ENCODE measurements at regions not wholly inside any gene's neighbourhood (a gene's known extent, or its start where the extent isn't known, plus 50 kb on each side); places are given as distances from the start of the nearest gene placed in this dataset.
"Not testable (repeated sequence)": the region's sequence is repeated elsewhere in the genome, so short reads cannot be mapped to it uniquely, and the experiment has no call there.

DNA sequence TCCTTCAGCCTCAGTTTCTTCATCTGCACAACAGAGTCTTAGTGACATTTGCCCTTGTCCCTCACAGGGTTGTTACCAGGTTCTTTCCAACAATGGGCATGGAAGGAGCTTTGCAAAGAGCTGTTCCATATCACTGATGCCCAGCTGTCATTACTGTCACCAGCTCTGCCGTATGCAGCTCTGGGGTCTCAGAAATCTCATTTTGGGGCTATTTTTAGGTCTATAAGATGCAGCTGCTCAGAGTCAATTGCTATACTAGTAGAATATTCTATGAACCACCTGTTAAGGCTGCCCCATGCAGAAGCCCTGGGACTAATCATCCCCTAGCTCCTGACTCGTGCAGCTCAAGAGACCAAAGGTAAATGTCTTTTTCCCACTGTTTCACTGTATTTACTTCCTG is 105.1 kb upstream of the TNPO1 start:
- TF ChIP-seq, protein P1, sequence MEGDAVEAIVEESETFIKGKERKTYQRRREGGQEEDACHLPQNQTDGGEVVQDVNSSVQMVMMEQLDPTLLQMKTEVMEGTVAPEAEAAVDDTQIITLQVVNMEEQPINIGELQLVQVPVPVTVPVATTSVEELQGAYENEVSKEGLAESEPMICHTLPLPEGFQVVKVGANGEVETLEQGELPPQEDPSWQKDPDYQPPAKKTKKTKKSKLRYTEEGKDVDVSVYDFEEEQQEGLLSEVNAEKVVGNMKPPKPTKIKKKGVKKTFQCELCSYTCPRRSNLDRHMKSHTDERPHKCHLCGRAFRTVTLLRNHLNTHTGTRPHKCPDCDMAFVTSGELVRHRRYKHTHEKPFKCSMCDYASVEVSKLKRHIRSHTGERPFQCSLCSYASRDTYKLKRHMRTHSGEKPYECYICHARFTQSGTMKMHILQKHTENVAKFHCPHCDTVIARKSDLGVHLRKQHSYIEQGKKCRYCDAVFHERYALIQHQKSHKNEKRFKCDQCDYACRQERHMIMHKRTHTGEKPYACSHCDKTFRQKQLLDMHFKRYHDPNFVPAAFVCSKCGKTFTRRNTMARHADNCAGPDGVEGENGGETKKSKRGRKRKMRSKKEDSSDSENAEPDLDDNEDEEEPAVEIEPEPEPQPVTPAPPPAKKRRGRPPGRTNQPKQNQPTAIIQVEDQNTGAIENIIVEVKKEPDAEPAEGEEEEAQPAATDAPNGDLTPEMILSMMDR (IDR thresholded peaks at IDR 0.05) = no peak
- H3K4me3 ChIP-seq (ENCODE audit: low read depth, poor library complexity, severe bottlenecking) = no peak overlapping the region
- no peak for DNase-seq (ENCODE audit: low spot score in 2 of 2)
- intact Hi-C loops (cut with DNase I; ENCODE audit: low total_unique reads) = no loop called here
- WGBS, 2 donors = 80 to 88% methylated on average over 2 of the region's 2 CpGs

DNA sequence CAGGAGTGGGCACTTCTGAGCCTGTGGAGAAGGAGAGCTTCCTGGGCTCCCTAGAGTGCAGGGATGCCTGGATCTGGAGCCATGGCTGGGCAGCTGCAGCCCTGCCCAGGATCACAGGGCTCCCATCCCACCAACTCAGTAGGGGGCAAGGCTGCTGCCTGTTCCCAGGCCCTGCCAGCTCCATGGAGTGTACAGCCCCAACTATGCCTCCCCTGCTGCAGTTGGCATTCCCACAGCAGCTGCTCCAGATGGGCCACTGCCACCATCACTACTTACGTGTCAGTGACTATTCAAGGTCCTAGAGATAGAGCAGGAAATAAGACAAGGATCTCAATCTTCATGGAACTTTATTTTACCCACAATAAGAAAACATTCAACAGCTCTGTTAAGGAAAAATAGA is 107.1 kb upstream of the TNPO1 start:
- H3K4me3 ChIP-seq (ENCODE audit: low read depth, poor library complexity, severe bottlenecking) = no peak overlapping the region
- 86 to 87% methylated on average over 1 of the region's 1 CpG for WGBS, 2 donors
- intact Hi-C loops (cut with DNase I; ENCODE audit: low total_unique reads) = no loop called here
- TF ChIP-seq POLR2A (IDR thresholded peaks at IDR 0.05) = no peak
- TF ChIP-seq, protein P1 (IDR thresholded peaks at IDR 0.05) = no peak
- DNase-seq (ENCODE audit: low spot score in 2 of 2) = no peak

DNA sequence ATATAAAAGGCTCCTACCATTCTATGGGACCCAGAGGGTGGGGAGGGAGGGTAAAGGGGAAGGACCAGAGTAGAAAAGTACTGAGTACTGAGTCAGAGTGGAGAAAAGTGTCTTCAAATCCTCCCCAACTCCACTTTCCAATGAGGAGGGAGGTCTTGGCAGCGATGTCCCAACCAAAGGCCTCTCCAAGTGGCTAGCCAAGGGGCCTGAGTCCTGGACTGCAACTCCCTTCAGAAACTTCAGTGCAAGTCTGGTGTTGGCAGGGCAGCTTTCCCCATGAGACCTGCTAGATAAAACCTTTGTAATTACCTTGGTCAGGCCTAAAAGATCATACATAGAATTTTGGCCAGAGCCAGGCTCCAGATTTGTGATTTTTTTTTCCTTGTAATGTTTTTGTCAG is 111.3 kb upstream of the TNPO1 start:
- 95 to 100% methylated on average over 1 of the region's 1 CpG for WGBS, 2 donors
- no peak overlapping the region for H3K4me3 ChIP-seq (ENCODE audit: low read depth, poor library complexity, severe bottlenecking)
- TF ChIP-seq POLR2A (IDR thresholded peaks at IDR 0.05) = no peak
- intact Hi-C loops (cut with DNase I; ENCODE audit: low total_unique reads) = no loop called here
- DNase-seq (ENCODE audit: low spot score in 2 of 2) = no peak

DNA sequence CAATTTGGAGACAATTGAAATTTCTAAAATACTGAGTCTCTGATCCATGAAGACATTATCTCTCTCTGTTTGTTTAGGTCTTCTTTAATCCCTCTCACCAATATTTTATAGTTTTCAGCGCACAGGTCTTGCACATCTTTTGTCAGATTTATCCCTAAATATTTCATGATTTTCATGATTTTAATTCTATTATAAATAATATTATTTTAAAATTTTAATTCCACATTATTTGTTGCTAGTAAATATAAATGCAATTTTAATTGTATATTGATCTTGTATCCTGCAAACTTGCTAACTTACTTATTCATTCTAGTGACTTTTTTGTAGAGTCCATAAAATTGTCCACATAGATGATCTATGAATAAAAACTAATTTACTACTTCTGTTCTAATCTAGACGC is 112.6 kb upstream of the TNPO1 start:
- intact Hi-C loops (cut with DNase I; ENCODE audit: low total_unique reads) = no loop called here
- DNase-seq (ENCODE audit: low spot score in 2 of 2) = no peak
- TF ChIP-seq POLR2A (IDR thresholded peaks at IDR 0.05) = no peak
- TF ChIP-seq, protein P1 (IDR thresholded peaks at IDR 0.05) = no peak
- H3K4me3 ChIP-seq (ENCODE audit: low read depth, poor library complexity, severe bottlenecking) = no peak overlapping the region
- 70 to 94% methylated on average over 2 of the region's 2 CpGs for WGBS, 2 donors

DNA sequence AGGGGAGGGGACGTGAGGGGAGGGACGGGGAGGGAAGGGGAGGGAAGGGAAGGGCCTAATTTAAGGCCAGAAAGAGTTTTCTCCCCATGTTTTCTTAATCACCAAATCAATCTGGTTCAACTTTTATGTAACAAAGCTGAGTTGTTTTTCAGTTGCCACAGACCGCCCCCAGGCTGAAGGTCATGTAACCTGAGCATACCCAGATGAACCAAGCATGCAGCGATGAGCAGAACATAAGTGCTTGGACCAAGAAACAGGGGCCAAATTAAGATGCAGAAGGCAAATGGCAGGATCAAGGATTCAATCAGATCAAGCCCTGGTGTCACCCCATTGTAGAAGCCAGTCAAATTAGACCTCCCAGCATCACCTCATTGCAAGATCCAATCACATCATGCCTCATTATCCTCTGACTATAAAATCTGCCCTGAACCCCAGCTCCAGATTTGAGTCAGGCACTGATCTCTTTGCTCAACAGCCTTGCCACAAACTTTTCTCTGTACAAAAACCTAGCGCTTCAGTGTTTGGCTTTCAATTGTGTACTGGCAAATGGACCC is 113.5 kb upstream of the TNPO1 start:
- DNase-seq (ENCODE audit: low spot score in 2 of 2) = no peak
- TF ChIP-seq, protein P1 (IDR thresholded peaks at IDR 0.05) = no peak
- TF ChIP-seq POLR2A (IDR thresholded peaks at IDR 0.05) = no peak
- WGBS, 2 donors = 58 to 70% methylated on average over 5 of the region's 5 CpGs
- no peak overlapping the region for H3K4me3 ChIP-seq (ENCODE audit: low read depth, poor library complexity, severe bottlenecking)
- intact Hi-C loops (cut with DNase I; ENCODE audit: low total_unique reads) = no loop called here

DNA sequence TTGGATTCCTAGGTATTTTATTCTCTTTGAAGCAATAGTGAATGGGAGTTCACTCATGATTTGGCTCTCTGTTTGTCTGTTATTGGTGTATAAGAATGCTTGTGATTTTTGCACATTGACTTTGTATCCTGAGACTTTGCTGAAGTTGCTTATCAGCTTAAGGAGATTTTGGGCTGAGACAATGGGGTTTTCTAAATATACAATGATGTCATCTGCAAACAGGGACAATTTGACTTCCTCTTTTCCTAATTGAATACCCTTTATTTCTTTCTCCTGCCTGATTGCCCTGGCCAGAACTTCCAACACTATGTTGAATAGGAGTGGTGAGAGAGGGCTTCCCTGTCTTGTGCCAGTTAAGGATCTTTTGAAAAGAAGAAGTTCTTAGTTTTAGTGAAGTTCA is 114.4 kb upstream of the TNPO1 start:
- intact Hi-C loops (cut with DNase I; ENCODE audit: low total_unique reads); H3K4me3 ChIP-seq (ENCODE audit: low read depth, poor library complexity, severe bottlenecking); DNase-seq (ENCODE audit: low spot score in 2 of 2): not testable (repeated sequence)

DNA sequence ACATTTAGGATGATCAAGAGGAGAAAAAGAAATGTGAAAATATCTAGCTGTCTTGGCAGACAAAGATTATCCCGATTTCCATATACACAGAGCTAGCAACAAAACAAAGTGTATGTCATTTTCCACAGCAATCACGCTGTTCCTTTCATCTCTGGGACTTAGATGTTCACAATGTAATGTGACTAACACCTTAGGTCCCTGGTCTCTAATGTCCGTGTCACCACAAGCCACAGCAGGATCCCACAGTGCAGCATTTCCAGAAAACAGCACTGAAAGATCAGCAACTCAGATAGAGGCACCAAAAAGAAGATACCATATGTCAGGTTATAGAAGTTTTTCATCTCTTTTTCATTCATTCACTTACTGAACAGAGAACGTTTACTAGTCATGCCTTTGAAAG is 118.0 kb upstream of the TNPO1 start:
- no peak for DNase-seq (ENCODE audit: low spot score in 2 of 2)
- 63 to 68% methylated on average over 4 of the region's 4 CpGs for WGBS, 2 donors
- no peak for TF ChIP-seq POLR2A (IDR thresholded peaks at IDR 0.05)
- TF ChIP-seq, protein P1 (IDR thresholded peaks at IDR 0.05) = no peak
- no peak overlapping the region for H3K4me3 ChIP-seq (ENCODE audit: low read depth, poor library complexity, severe bottlenecking)
- intact Hi-C loops (cut with DNase I; ENCODE audit: low total_unique reads) = no loop called here

All from lower leg skin (tissue), 4 donors.